GM10266 (cell line): ENCODE measurements at regions not wholly inside any gene's neighbourhood (a gene's known extent, or its start where the extent isn't known, plus 50 kb on each side); places are given as distances from the start of the nearest gene placed in this dataset.

Source experiments
- DNase-seq: peaks from one replicate; pipeline ENCODE4 v3.0.0; 2012; ENCODE audit errors: extremely low spot score
- TF ChIP-seq, protein P1 (sequence below): IDR thresholded peaks from 2 replicates; pipeline ENCODE4 v1.5.1; 2012; ENCODE audit warnings: mild to moderate bottlenecking, low read depth; ENCODE audit not compliant: control insufficient read depth, insufficient read depth; ENCODE audit errors: missing control alignments

GRCh38 chr2:160703648-160704585, 210.3 kb upstream of the RBMS1 start:
- TF ChIP-seq, protein P1, sequence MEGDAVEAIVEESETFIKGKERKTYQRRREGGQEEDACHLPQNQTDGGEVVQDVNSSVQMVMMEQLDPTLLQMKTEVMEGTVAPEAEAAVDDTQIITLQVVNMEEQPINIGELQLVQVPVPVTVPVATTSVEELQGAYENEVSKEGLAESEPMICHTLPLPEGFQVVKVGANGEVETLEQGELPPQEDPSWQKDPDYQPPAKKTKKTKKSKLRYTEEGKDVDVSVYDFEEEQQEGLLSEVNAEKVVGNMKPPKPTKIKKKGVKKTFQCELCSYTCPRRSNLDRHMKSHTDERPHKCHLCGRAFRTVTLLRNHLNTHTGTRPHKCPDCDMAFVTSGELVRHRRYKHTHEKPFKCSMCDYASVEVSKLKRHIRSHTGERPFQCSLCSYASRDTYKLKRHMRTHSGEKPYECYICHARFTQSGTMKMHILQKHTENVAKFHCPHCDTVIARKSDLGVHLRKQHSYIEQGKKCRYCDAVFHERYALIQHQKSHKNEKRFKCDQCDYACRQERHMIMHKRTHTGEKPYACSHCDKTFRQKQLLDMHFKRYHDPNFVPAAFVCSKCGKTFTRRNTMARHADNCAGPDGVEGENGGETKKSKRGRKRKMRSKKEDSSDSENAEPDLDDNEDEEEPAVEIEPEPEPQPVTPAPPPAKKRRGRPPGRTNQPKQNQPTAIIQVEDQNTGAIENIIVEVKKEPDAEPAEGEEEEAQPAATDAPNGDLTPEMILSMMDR, result no peak
- DNase-seq, result no peak

DNA sequence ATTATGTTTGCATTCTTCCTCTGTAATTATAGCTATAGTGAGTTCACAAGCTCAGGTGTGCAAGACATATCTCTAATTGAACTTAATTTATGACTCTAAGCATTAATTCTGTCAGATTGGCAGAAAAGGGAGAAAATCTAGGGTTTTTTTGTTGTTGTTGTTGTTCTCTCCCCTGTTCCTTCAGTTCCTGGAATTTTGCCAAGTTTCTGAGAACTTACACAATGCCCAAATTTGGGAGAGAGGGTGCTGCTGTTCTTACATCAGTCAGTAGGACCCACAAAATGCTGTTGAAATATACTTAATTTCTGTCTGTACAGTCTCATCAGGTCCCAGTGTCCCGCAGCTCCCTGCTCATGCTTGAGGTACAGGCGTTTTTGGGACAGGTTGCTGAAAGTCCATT, 221.8 kb upstream of the RBMS1 start:
- DNase-seq, result no peak
- TF ChIP-seq, protein P1, result no peak

- DNase-seq, result no peak
- TF ChIP-seq, protein P1, result no peak
These were observed 225.5 kb upstream of the RBMS1 start for GRCh38 chr2:160719116-160719515.

- DNase-seq, result no peak
- TF ChIP-seq, protein P1, result no peak
These were observed 226.5 kb upstream of the RBMS1 start for GRCh38 chr2:160720098-160720497.

DNA sequence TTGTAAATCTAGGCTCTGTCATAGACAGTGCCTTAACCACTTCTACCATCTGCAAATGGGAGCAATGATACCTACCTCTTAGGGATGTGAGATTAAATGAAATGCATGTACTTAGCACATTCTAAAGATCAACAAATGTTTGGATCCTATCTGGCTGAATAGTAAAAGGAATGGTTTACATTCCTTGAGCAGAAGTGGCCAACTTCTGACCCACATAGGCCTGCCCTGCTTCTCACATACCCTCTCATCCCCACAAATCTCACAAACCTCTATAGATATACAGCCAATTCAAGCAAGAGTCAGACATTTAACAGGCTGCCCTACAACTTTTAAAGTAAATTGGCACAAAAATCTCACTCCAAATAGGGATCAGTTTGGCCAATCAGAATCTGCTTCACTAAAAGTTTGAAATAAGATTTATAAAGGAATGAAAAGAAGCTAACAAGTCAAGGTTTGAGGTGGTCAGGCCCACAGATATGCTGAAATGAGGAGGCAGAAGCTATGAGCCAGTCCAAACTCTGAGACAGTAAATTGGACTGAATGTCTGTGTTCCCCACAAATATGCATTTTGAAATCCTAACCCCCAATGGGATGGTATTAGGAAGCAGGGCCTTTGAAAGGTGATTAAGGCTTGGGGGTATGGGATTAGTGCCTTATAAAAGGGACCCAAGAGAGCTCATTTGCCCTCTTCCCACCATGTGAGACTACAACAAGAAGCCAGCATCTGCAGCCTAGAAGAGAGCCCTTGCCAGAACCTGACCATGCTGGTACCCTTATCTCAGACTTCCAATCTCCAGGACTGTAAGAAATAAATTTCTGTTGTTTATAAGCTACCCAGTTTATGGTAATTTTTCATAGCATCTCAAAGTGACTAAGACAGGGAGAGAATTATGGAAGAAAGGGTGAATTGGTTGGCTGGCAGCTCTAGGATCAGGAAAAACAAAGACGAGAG, 227.8 kb upstream of the RBMS1 start:
- DNase-seq, result no peak
- TF ChIP-seq, protein P1, result no peak

- TF ChIP-seq, protein P1, result no peak
- DNase-seq, result no peak
These were observed 232.4 kb upstream of the RBMS1 start for GRCh38 chr2:160726046-160726445.
